ENCODE measurements at regions not wholly inside any gene's neighbourhood (a gene's known extent, or its start where the extent isn't known, plus 50 kb on each side); places are given as distances from the start of the nearest gene placed in this dataset.

- TF ChIP-seq CTCF (IDR thresholded peaks at IDR 0.05; ENCODE audit: borderline replicate concordance, extremely low read depth, low read length, poor library complexity, severe bottlenecking) = no peak
- TF ChIP-seq EZH2 (IDR thresholded peaks at IDR 0.05; ENCODE audit: borderline replicate concordance, low read depth, low read length, severe bottlenecking) = no peak
Measured at GRCh38 chr18:30404422-30404821, 638.1 kb downstream of the DSC3 start.
